ENCODE measurements at regions not wholly inside any gene's neighbourhood (a gene's known extent, or its start where the extent isn't known, plus 50 kb on each side); places are given as distances from the start of the nearest gene placed in this dataset.

DNA sequence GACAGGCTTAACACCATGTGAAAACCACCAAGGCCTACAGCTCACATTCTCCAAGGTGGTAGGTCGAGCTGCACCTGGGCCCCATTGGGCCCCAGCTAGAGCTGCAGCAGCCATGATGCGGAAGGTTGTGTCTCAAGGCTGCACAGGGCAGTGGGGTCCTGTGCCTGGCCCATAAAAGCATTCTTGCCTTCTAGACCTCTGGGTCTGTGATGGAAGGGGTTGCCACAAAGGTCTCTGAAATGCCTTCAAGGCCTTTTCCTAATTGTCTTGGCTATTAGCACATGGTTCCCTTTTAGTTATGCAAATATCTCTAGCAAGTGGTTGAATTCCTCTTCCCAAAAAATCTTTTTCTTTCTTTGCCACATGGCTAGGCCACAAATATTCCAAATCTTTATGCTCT is 52.5 kb upstream of the C11orf58 start:
- no peak for DNase-seq

DNA sequence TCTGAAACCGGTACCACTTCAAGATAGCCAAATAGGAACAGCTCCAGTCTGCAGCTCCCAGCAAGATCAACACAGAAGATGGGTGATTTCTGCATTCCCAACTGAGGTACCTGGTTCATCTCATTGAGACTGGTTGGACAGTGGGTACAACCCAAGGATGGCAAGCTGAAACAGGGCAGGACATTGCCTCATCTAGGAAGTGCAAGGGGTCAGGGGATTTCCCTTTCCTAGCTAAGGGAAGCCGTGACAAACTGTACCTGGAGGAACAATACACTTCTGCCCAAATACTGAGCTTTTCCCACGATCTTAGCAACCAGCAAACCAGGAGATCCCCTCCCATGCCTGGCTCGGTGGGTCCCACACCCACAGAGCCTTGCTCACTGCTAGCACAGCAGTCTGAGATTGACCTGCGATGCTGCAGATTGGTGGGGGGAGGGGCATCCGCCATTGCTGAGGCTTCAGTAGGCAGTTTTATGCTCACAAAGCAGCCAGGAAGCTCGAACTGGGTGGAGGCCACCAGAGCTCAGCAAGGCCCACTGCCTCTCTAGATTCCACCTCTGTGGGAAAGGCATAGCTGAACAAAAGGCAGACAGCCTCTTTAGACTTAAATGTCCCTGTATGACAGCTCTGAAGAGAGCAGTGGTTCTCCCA is 59.9 kb upstream of the C11orf58 start:
- no peak for DNase-seq

DNA sequence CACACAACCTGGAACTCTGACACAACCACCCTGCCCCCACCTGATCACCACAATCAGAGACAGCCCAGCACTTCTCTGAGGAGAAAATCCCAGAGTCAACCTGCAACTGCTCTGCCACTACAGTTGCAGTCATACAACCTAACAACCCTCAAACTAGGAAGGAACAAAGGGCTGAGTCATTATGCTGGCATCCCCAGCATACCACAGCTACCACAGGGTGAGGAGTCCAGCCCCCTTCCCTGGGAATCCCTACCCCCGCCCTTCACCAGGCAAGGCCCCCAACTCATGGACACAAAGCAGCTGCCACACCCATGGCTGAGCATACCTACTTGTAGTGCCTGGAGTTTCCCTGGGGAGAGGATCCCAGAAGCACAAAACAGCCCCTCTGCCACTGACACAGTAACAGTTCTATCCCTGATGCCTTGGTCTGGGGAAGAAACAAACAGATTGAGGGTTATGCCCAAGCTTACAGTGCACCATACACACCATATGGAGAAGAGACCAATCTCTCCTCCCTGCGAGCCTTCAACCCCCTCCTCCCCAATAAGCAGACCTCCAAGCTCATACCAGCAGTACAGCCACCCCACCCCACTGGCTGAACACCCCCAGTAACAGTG is 68.5 kb upstream of the C11orf58 start:
- DNase-seq: no peak

DNA sequence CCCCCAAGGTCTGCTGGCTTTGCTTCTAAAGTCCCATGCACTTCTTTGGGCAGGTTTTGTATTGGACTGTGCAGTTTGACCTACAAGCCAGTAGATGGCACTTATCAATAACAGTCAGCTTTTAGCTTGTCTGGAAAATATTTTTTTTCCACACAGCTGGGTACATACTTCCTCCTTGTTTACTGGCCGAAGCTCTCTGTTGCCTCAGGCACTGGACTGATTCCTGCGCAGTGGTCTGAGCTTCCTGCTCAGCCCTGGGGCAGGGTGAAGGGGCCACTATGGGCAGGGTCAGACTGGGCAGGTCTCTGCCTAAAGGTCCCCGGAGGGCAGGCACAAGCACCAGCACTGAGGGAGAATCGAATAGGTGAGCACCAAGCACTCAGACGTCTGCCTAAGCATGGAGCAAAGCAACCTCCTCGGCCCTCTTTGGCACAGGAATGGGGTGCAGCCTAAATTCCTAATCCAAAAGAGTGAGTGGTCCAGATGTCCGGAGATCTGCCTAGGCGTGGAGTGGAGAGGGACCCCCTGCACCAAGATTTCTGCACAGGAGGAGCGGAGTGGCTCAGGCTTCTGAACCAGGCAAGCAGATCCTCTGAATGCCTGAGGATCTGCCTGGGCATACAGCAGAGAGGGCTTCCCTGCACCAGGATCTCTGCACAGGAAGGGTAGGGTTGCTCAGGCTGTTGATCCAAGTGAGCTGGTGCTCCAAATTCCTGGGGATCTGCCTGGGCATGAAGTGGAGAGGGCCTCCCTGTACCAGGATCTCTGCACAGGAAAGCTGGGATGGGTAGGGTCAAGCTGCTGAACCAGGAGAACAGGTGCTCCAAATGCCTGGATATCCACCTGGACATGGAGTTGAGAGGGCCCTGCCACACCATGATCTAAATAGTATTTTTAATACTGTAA is 105.9 kb upstream of the C11orf58 start:
- DNase-seq: no peak

DNA sequence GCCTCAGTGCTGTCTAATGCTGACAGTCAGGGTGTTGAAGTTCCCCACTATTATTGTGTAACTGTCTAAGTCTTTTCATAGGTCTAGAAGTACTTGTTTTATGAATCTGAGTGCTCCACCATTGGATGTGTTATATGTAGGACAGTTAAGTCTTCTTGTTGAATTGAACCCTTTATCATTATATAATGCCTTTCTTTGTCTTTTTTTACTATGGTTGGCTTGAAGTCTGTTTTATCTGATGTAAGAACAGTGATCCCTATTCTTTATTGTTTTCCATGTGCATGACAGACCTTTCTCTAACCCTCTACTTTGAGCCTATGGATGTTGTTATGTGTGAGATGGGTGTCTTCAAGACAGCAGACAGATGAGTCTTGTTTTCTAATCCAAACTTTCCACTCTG is 107.8 kb upstream of the C11orf58 start:
- DNase-seq: no peak

DNA sequence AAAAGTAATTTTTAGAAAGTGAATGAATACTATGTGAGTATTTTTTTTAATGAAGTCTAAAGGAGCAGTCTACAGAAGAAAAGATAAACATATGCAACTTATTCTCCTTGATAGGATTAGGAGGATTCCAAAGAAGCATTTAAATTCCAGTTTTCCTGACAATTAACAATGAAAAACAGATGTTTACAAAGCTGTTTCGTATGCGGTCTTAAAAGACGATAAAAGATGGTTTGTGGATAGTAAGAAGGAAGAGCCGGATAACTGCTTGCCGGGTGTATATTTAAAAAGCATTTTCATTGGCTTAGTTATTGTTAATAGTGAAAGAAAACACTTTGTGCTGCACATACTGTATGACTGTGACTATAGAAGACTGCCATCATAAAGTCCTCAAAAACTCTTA is 120.0 kb upstream of the C11orf58 start:
- DNase-seq: no peak

DNA sequence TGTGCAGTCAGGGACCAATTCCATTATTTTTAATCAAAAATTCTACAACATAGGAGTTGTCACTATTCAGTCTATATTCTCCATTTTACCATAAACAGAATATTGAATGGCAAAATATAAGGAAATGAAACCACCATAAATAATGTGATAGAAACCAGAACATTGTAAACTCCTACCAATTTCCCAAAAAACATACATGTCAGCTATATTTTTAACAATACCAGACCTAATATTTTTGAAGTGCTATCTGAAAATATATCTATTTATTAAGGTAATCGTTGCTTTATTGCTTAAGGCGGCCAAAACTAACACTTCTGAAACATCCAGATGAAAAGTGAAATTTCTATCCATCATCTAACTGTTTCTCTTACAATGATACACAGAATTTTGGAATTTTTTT is 123.0 kb upstream of the C11orf58 start:
- no peak for DNase-seq

DNA sequence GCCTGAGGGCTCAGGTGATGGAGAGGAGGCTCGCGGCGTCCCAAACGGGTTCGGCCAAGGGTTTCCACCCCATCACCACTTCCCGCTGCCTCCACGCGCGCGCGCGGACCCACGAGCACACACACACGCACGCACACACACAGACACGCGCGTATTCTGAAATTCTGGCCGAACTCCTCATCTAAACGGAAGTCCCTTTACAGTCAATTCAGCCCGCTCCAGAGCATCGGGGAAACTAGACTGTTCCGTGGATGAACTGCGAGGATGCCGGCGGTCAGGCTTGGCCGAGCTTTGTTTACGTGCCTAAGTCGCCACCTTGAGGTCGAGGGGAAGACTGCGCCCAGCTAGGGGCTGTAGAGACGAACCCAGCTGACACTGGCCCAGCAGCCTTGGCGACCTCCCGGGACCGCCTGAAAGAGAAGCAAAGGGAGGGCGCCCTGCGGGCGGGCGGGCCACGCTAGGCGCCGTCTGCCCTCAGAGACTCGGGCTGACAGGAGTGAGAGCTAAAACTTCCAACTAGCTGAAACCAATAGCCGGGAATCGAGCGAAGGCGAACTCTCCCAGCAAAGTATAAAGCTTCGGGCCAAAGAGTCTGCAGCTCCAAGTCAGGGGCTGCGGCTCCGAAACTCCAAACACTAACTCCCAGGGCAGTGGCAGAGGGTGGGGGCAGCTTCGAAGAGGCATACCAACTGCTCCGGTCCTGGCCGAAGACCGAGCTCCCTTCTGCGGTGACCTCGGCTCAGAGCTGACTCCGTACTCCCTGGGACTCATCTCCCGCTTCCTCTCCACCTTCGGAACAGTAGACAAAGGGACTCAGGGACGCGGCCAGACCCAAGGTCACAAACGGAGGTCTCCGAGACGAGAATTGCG is 124.7 kb upstream of the C11orf58 start:
- DNase-seq: peak; percentile 70

DNA sequence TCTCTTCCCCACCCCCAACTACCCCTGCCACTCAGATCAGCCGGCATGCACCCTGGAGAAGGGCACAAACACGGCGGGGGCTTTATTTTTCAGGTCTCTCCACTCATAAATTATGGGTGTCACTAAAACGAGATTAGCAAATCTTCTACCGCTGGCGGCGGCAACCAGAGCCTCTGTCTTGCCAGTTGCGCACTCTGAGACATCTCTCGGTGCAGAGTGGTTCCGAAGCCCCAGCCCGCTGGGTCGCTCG is 125.3 kb upstream of the C11orf58 start:
- no peak for DNase-seq

DNA sequence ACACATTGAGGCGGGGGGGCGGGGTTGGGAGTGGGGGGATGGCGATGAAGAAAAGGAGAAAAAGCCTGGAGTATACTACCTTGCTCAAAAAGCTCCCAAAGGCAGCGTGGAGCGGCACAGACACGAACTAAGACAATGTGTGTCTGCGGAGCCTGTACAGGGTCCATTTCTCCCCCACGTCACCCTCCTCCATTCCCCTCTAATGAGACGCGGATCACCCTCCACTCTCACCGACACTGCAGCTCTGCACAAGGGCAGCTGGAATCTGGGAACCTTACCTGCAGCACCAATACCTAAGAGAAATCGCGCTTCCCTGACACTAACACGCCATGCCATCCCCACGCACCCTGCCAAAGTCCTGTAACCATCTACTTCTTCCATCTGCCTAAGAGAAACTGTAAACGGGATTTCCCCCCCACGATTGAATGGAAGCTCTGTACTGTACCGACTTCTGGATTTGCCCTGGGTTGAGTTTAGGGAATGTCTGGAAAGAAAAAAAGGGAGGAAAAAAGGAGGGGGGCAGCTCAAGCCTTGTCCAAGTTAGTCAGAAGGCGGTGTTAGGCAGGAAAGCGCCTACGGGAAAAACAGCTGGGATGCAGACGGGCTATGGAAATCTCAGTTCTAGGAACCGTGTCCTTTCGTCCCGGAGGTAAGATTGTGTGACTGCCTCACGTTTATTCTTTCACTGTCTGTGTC is 125.7 kb upstream of the C11orf58 start:
- DNase-seq: no peak

DNA sequence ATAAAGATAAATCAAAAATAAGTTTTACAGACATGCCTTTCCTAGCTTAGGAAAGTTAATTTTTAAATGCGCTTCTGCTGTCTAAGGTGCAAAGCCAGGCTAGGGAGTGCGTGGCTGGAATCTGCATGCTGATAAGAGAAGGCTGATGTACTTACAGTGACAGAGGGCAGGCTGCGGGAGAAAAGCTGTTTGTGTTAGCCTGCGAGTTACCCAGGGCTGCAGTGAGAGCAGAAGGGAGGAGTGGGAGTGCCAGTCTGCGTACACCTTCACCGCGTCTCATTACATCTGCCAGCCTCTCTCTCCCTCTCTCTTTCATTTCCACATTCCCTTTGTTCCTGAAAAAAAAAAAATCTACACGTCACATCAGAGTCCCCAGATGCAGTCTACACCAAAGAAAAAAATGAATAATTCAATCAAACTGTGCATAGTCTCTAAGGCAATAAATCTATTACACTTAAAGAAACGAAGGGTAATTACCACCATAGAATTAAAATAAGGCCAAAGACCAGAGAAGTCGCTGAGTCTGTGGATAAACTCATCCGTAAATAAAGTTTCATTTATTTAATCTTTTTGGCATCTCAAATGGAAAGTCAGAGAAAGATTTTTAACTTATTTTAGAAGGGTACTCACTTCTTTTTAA is 126.4 kb upstream of the C11orf58 start:
- DNase-seq: no peak

DNA sequence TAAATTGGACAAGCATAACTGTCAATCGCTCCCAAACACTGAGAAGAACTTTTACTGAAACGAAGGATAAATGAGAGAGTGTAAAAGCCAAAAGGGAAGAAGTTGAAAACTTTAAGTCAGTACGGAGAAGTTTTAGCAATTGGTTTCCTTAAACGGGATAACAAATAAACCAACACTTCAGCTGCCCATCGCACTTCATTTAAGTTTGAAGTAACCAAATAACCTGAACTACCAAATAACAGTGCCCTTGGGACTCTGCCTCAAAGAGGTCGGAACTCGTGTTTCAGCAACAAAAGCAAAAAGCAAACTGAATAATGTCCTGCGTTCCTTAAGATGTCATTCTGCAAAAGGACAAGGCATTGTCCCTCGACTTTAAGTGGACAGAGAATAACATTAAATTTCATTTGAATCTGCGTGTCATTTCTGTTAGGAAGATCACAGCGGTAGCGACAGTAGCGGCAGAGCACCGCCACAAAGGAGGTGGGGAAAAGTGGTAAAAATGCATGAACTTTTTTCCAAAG is 127.0 kb upstream of the C11orf58 start:
- no peak for DNase-seq

DNA sequence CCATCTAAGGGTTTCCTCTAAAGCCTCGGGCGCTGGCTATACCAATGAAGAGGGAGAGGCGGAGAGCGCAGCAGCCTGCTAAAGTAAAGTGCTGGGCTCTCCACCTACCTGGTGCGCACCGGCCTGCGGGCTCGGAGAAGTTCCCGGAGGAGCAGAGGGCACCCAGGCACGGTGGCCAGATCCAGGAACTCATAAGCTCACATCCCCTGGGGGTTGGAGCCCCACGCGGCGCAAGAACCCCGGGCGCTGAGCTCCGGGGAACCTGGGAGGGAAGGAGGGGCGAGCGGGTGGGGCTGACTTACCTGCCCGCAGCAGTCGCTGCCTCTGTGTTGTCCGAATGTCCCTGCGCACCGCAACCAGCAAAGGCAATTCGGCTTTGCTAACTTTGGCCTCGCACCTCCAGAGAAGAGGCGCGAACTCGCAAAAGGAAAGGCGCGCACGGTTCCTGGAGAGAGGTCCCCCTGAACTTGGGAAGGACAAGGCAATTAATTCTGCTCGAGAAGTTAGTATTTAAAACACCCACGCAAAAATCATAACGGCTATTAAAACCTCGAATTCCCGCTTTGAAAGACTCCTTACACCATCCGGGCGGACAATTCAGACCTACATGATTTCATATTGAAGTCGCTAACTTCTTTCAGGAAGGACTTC is 127.6 kb upstream of the C11orf58 start:
- no peak for DNase-seq

DNA sequence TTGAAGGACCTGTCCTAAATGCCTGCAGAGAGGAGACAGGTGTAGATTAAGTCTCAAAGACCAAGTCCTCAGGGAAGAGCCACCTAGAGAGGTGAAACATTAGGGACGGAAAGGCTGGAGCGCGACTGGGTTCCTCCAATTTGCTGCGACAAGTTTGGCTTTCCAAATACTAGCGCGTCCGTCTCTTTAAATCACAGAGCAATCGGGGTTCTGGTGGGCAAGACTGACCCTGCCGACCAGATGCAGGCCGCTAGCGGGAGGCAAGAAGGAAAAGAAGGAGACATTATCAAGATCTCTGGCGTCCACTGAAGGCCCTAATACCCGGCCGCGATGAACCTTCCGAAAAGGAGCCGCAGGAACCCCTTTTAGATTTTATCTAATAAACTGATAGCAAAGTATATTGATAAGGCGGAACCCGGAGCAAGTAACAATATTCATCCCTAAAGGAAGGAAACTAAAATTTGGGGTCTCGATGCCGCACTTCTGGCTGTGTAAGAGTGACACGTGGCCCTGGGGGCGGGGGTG is 128.2 kb upstream of the C11orf58 start:
- DNase-seq: no peak

DNA sequence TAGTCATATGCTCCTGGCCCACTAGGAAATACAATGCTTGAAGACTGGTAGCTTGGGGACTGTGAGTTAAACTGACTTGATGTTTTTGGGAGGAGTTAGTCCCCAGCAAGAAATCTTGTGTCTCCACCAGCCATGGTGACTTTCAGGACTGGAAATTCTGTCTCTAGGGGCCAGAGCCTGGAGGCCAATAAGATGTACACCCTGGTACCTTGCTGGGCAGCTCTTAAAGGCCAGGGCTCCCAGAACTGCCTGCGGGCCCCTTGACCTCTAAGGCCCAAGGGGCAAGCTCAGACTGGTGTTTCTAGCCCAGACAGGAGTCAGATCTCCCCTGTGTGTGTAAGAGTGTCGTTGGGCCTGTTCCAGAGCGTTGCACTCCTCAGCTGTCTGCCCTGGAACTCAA is 128.7 kb upstream of the C11orf58 start:
- no peak for DNase-seq

DNA sequence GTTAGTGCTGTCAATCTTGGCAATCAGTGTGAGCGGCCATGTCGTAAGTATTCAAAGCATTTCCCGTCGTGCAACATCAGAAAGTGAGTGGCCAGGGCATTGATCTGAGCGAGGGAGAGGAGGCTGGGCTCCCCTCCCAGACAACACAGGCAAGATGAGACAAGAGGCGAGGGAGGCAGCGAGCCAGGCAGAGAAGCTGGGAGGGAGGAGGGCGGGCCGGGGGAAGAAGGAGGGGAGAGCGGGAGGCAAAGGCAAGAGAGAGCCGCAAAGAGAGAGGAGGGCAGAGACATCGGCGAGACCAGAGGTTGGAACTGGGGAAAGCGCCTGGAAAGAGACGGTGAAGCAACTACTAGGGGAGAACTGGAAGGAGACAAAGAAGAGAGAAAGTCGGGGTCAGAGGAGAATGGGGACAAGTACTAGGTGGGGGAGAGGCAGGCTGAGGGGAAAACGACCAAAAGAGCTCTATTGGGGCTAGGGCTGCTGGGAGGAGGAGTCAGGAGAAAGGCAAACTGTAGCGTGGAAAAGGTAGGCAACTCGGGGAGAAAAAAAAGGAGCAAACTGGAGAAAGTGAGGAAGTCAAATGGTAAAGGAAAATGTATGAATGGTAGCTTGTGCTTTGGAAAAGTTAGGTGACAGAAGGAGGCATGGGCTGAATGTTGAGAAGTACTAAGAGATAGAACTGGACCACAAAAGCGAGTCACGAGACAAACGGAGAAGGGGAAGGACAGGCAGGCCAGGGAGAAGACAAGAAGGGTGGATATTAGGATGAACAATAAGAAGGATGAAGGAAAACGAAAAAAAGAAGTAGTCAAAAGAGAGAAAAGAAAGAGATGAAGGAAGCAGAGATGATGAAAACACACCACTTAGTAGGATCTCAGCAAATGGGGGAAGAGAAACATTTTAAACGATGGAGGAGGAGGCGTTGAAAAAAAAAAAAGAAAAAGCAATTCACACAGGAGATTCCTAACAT is 130.5 kb upstream of the C11orf58 start:
- peak; percentile 45 for DNase-seq

DNA sequence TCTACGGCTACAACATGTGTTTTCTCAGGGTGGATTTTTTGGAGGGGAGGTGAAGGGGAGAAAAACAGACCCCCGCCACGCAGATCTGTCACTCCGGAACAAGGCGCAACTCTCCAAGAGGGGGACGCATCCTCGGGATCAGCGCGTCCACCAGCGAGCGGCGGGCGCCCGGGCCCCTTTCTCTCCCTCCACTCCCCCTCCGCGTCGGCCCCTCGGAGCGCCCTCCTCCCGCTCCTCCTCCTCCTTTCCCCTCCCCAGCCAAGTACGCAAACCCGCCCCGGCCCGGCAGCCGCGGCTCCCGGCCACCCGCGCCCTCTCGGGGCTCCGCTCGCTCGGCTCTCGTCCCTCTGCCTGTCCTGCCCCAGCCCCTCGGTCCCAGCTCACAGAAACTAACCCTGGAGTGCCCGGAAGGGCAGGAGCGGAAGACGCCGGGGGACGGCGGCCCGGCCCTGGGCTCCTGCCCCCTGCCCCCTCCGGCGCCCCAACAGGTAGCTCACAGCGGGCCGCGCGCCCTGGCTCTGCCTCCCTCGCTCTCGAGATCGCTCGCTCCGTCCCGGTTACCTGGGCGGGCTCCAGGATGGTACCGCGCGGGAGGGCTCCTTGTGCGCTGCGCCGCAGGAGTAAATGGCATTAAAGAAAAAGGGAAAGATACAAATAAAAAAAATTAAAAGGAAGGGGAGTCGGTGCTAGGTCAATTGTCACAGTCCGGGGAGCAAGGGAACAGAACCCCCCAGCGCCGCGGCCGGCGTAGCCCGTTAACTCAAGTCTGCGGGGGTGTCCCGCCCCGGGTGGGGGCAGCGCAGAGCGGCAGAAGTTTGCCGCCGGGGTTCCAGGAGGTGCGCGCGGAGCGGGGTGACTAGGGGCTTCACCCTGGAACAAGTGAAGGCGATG is 131.4 kb upstream of the C11orf58 start:
- DNase-seq: no peak

All from skin of body (tissue), 1 donor.